Cardiac fibroblast (primary cell): ENCODE measurements at regions not wholly inside any gene's neighbourhood (a gene's known extent, or its start where the extent isn't known, plus 50 kb on each side); places are given as distances from the start of the nearest gene placed in this dataset.
A peak's percentile ranks its signal among the peaks of the same experiment; 100 is the strongest.
"Not testable (repeated sequence)": the region's sequence is repeated elsewhere in the genome, so short reads cannot be mapped to it uniquely, and the experiment has no call there.

Experiments
- DNase-seq, 2 donors: peaks; one replicate each; pipeline versions ENCODE4 v3.0.0 to v3.0.0-alpha.2; 2010; ENCODE audit warnings: low read depth in 2 of 2
- H3K4me3 ChIP-seq, 2 donors: replicated peaks in 1 of 2; 1 replicate in 1 of 2; 2 replicates in 1 of 2; pipeline ENCODE4 v1.5.1; 2011; ENCODE audit warnings: low read depth in 2 of 2, low read length in 2 of 2, mild to moderate bottlenecking in 2 of 2, moderate library complexity in 1 of 2
- CTCF ChIP-seq: IDR thresholded peaks from one replicate; pipeline ENCODE4 v1.5.1; 2011; ENCODE audit warnings: low read depth, mild to moderate bottlenecking, low read length, inconsistent platforms

GRCh38 chr6:121557146-121557940 lies 121.9 kb downstream of the GJA1 start:
- H3K4me3 ChIP-seq: no peak overlapping the region
- DNase-seq: no peak
- no peak for TF ChIP-seq CTCF

GRCh38 chr6:121559611-121560269 lies 124.3 kb downstream of the GJA1 start:
- DNase-seq: no peak
- TF ChIP-seq CTCF: no peak
- no peak overlapping the region for H3K4me3 ChIP-seq

- TF ChIP-seq CTCF: no peak
- DNase-seq: no peak
- no peak overlapping the region for H3K4me3 ChIP-seq
These were observed 125.0 kb downstream of the GJA1 start for GRCh38 chr6:121560476-121560875.

GRCh38 chr6:121563286-121563685 lies 127.8 kb downstream of the GJA1 start:
- no peak for DNase-seq

GRCh38 chr6:121564529-121564928 lies 129.1 kb downstream of the GJA1 start:
- DNase-seq, H3K4me3 ChIP-seq: not testable (repeated sequence)

More at GRCh38 chr6:121563286-121563685, 127.8 kb downstream of the GJA1 start:
- H3K4me3 ChIP-seq: no peak overlapping the region
- TF ChIP-seq CTCF: no peak

GRCh38 chr6:121571455-121571854 lies 136.0 kb downstream of the GJA1 start:
- TF ChIP-seq CTCF: no peak
- DNase-seq: no peak
- no peak overlapping the region for H3K4me3 ChIP-seq

GRCh38 chr6:121573481-121573880 lies 138.0 kb downstream of the GJA1 start:
- no peak for TF ChIP-seq CTCF
- DNase-seq: peak; percentile 24 to 51
- H3K4me3 ChIP-seq: no peak overlapping the region
